ENCODE measurements at regions not wholly inside any gene's neighbourhood (a gene's known extent, or its start where the extent isn't known, plus 50 kb on each side); places are given as distances from the start of the nearest gene placed in this dataset.
"Not testable (repeated sequence)": the region's sequence is repeated elsewhere in the genome, so short reads cannot be mapped to it uniquely, and the experiment has no call there.

- not testable (repeated sequence) for ATAC-seq
Observed at GRCh38 chr21:24419641-24420040, 1187.6 kb downstream of the MRPL39 start.

DNA sequence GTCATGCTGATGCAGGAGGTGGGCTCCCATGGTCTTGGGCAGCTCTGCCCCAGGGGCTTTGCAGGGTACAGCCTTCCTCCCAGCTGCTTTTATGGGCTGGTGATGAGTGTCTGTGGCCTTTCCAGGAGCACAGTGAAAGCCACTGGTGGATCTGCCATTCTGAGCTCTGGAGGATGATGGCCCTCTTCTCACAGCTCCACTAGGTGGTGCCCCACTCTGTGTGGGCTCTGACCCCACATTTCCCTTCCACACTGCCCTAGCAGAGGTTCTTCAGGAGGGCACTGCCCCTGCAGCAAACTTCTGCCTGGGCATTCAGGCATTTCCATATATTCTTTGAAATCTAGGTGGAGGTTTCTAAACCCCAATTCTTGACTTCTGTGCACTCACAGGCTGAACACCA is 1188.6 kb downstream of the MRPL39 start:
- intact Hi-C loops (cut with DNase I) = no loop called here
- DNase-seq (ENCODE audit: low spot score) (no peak), ATAC-seq (no peak)

More at GRCh38 chr21:24419641-24420040, 1187.6 kb downstream of the MRPL39 start:
- DNase-seq (ENCODE audit: low spot score); intact Hi-C loops (cut with DNase I): not testable (repeated sequence)

- ATAC-seq (no peak), DNase-seq (ENCODE audit: low spot score) (no peak)
- intact Hi-C loops (cut with DNase I) = no loop called here
Observed at GRCh38 chr21:24411429-24411828, 1195.9 kb downstream of the MRPL39 start.

DNA sequence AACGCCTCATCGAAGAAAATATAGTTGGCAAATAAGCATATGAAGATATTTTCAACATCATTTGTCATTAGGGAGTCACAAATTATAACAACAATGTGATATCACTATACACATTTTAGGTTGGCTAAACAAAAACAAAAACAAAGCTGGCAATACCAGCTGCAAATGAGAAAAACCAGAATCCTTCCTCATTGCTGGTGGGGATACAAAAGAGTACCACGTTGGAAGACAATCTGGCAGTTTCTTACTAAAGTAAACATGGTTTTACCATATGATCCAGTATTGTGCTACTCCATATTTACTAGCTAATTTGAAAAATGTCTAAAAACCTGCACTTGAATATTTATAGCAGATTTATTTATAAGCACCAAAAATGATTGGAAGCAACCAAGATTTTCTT is 1204.1 kb downstream of the MRPL39 start:
- DNase-seq (ENCODE audit: low spot score) (no peak), ATAC-seq (no peak)
- intact Hi-C loops (cut with DNase I) = no loop called here

DNA sequence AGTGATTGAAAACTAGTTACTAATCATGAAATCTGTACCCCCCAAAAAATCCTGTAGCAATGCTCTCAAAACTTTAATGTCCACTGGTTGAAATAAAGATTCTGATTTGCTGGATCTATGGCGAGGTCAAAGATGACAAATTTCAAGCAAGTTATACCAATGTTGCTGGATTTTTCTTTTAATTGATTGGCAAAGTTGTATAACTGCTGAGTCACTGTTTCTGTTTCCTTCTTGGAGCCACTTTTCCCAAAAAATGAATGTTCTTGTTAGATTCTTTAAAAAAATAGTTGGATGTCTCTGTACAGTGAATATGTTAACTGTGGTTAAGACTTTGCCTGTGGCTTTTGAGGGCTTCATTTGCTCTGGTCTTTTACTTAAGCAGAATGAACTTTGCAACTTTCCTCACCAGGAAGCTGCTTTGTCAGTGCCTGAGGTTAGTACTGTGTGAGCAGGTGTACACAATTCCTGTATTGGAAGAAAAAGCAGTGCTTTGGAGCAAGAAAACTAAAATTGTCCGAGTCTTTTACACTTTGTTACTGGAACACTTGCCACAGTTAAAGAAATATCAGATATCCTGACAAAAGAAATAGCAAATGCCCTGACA is 1211.9 kb downstream of the MRPL39 start:
- intact Hi-C loops (cut with DNase I) = no loop called here
- no peak for ATAC-seq
- DNase-seq (ENCODE audit: low spot score) = no peak

GRCh38 chr21:24375201-24375600 is 1232.1 kb downstream of the MRPL39 start:
- DNase-seq (ENCODE audit: low spot score) (no peak), ATAC-seq (no peak)
- intact Hi-C loops (cut with DNase I) = no loop called here

GRCh38 chr21:24372506-24372905 is 1234.8 kb downstream of the MRPL39 start:
- DNase-seq (ENCODE audit: low spot score) (no peak), ATAC-seq (no peak)
- intact Hi-C loops (cut with DNase I) = no loop called here

DNA sequence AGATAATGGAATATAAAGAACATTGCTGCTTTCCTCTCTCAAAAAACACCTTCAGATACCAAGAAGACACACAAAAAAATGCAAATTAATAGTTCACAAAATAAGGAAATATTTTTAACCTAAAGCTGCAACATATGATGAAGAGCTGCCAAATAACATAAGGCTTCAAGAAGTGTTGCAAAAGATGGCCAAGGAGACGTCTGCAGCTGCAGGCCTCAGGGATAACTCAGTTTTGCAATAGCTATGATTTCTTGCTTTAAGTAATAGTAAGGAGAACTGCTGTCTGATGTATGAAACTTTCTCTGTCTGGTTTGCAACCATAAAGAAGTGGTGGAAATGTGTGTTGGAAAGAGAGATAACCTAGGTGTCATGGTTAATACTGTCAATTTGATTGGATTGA is 1237.5 kb downstream of the MRPL39 start:
- ATAC-seq (no peak), DNase-seq (ENCODE audit: low spot score) (no peak)
- intact Hi-C loops (cut with DNase I) = no loop called here

- DNase-seq (ENCODE audit: low spot score) = no peak
- no peak for ATAC-seq
- intact Hi-C loops (cut with DNase I) = no loop called here
Observed at GRCh38 chr21:24369278-24369677, 1238.0 kb downstream of the MRPL39 start.

DNA sequence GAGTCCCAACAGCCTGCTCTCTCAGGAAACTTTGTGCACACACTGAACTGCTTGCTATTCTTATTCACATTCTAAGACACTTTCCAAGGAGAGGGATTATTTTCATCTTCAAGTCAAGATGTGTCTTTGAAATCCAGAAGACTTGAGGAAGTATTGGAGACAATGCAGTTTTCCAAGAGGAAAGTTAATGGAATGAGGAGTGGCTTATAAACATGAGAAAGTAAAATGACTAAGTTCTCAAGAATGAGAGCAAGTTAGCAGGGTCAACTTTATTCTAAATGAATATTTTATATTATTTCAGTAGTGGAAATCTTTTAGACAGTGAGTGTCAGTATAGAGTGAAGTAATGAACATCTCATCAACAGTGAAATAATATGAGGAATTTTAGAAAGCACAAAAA is 1239.3 kb downstream of the MRPL39 start:
- intact Hi-C loops (cut with DNase I) = no loop called here
- ATAC-seq (no peak), DNase-seq (ENCODE audit: low spot score) (no peak)

DNA sequence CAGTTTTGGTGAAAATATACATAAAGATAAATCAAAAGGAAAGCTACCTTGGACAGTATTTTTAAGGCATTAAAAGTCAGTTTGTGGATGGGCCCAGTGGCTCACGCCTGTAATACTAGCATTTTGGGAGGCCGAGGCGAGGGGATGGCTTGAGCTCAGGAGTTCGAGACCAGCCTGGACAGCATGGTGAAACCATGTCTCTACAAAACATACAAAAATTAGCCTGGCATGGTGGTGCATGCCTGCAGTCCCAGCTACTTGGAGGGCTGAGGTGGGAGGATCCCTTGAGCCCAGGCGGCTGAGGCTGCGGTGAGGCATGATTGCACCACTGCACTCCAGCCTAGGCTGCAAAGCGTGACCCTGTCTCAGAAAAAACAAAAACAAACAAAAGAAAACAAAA is 1253.8 kb downstream of the MRPL39 start:
- DNase-seq (ENCODE audit: low spot score) = no peak

GRCh38 chr21:24339406-24339805 is 1267.9 kb downstream of the MRPL39 start:
- intact Hi-C loops (cut with DNase I) = no loop called here
- no peak for ATAC-seq

More for the DNA sequence above, 1253.8 kb downstream of the MRPL39 start:
- intact Hi-C loops (cut with DNase I) = no loop called here
- ATAC-seq = no peak

GRCh38 chr21:24336491-24336890 is 1270.8 kb downstream of the MRPL39 start:
- ATAC-seq (no peak), DNase-seq (ENCODE audit: low spot score) (no peak)
- intact Hi-C loops (cut with DNase I) = no loop called here

More at GRCh38 chr21:24339406-24339805, 1267.9 kb downstream of the MRPL39 start:
- no peak for DNase-seq (ENCODE audit: low spot score)

DNA sequence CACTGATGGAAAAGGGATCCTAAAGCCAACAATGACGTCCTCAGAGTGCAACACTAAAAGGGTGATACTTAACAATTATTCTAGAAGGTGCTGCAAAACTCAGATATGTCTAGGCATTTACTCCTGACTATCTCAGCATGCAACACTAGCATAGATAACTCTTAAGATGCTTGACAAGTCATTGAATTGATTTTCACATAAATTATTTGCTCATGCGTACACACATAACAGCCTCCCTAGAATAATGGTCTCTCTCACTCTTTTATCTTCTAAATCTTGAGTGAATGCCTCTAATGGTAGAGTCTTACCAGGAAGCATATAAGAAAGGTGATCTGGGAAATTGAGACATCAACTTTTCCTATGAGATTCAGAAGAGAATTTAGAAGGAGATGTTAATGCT is 1283.7 kb downstream of the MRPL39 start:
- intact Hi-C loops (cut with DNase I) = no loop called here
- DNase-seq (ENCODE audit: low spot score) (no peak), ATAC-seq (no peak)

DNA sequence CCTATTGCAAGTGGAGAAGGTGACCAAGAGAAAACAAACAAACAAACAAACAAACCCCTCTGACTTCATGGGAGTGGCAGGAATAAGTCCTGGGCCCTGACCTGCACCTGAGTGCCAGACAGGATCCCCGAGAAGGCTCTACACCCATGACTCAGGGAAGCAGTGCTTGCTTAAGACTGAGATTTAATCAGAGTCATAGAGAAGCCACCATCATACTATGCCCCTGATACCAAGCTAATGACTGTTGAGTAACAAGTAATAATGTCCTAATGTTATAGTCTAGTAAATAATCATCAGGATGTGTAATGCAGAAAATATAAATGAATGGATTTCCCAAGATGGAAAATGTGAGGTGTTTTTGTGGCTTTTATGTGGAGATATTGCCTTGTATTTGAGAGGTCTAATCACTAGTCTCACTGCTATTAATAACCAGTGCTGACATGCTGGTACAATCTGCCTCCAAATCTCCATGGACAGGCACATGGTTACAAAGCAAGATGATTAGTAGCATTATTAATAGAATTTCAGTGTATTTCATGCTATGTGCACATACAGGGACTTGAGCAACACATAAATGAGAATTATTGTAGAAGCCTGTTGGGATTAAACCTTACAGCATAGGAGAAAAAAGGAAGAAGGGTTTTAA is 1290.9 kb downstream of the MRPL39 start:
- ATAC-seq (no peak), DNase-seq (ENCODE audit: low spot score) (no peak)
- intact Hi-C loops (cut with DNase I) = no loop called here

- no peak for DNase-seq (ENCODE audit: low spot score)
- ATAC-seq = no peak
- intact Hi-C loops (cut with DNase I) = no loop called here
Observed at GRCh38 chr21:24310788-24311187, 1296.5 kb downstream of the MRPL39 start.

GRCh38 chr21:24308183-24308582 is 1299.1 kb downstream of the MRPL39 start:
- ATAC-seq (no peak), DNase-seq (ENCODE audit: low spot score) (no peak)
- intact Hi-C loops (cut with DNase I) = no loop called here

GRCh38 chr21:24302400-24302799 is 1304.9 kb downstream of the MRPL39 start:
- intact Hi-C loops (cut with DNase I) = no loop called here
- DNase-seq (ENCODE audit: low spot score) = no peak
- ATAC-seq = no peak

- intact Hi-C loops (cut with DNase I) = no loop called here
- ATAC-seq (no peak), DNase-seq (ENCODE audit: low spot score) (no peak)
Observed at GRCh38 chr21:24298040-24298439, 1309.2 kb downstream of the MRPL39 start.

- DNase-seq (ENCODE audit: low spot score) (no peak), ATAC-seq (peak; percentile 36)
- intact Hi-C loops (cut with DNase I) = no loop called here
Observed at GRCh38 chr21:24294171-24294570, 1313.1 kb downstream of the MRPL39 start.
